Erythroblast (primary cell): ENCODE measurements at regions not wholly inside any gene's neighbourhood (a gene's known extent, or its start where the extent isn't known, plus 50 kb on each side); places are given as distances from the start of the nearest gene placed in this dataset.

Source experiments
- GATA1 ChIP-seq: IDR thresholded peaks from 2 replicates; pipeline ENCODE4 v1.6.1; 2011; ENCODE audit warnings: low read depth, mild to moderate bottlenecking, control low read depth, low read length, moderate library complexity
- POLR2A ChIP-seq: IDR thresholded peaks from 2 replicates; pipeline ENCODE4 v1.6.1; 2011; ENCODE audit warnings: mild to moderate bottlenecking, low read length

- TF ChIP-seq POLR2A, result no peak
- TF ChIP-seq GATA1, result no peak
Observed at GRCh38 chrX:41025926-41026701, 59.1 kb upstream of the USP9X start.
